ENCODE measurements at regions not wholly inside any gene's neighbourhood (a gene's known extent, or its start where the extent isn't known, plus 50 kb on each side); places are given as distances from the start of the nearest gene placed in this dataset.

DNA sequence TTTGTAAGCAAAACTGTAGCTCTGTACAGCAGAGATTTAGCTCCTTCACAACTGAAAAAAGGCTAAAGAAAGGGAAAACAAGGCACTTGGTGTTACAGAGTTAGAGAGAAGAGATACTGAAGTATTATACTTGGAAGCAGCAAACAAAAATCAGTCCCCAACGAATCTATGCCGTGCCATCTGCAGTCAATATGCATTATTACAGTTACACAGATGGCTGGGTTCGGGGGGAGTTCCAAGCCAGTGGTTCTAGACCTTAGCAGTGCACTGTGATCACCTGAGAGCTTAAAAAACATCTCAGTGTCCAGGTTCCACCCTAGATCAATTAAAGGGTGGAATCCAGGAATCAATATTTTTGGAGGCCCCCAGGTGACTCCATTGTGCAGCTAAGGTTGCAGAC, 489.9 kb downstream of the SHISA9 start:
- H3K4me3 Mint-ChIP-seq: no peak overlapping the region
- H3K4me1 Mint-ChIP-seq: no peaks in the 10 kb centered on the region
- no peaks in the 10 kb centered on the region for H3K27me3 Mint-ChIP-seq
- H3K36me3 Mint-ChIP-seq (ENCODE audit: low read depth): no peaks in the 10 kb centered on the region
- CTCF ChIA-PET: no interaction called here
- POLR2A ChIA-PET: no interaction called here
- H3K27ac Mint-ChIP-seq: no peak overlapping the region
- peaks cover 12% of the 10 kb centered on the region for H3K9me3 Mint-ChIP-seq
- DNase-seq: no peak

DNA sequence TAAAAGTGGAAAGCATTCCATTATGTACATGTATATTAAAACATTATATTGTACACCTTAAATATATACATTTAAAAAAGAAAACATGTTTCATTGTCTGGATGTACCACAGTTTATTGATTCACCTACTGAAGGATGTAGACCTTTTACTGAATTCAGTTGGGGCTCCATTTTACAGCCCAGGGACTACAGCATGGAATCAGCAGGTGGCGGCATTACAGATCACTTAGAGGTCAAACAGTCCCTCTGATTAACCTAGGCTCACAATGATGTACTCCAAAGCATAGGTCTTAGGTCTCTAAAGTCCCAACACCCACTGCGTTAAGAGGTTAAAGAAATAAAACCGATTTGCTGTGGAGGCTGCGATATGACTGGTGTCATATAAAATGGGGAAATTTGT, 490.9 kb downstream of the SHISA9 start:
- Mint-ChIP-seq H3K4me3 (no peak overlapping the region), H3K36me3 (ENCODE audit: low read depth) (no peaks in the 10 kb centered on the region), H3K27me3 (no peaks in the 10 kb centered on the region), H3K4me1 (no peaks in the 10 kb centered on the region), H3K27ac (no peak overlapping the region), H3K9me3 (peaks cover 12% of the 10 kb centered on the region)
- no peak for DNase-seq
- POLR2A ChIA-PET: no interaction called here
- CTCF ChIA-PET: no interaction called here

DNA sequence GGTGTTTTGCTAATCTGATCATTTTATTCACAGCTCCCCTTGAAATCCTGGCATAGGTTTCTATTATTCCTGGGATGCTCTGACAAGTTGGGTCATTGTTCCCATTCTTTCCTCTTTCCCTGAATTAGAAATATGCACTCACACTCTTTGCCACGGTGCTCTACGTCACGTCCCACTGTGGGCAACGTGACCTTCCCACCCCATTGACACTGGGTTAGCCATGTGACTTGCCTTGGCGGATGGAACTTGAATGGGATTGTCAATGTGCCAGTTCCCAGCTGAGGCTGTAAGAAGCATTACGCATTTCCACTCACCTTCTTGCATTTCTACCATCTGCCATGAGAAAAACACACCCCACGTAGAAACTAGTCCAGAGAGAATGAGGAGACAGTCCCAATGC, 492.4 kb downstream of the SHISA9 start:
- Mint-ChIP-seq H3K4me1 (no peaks in the 10 kb centered on the region), H3K9me3 (peaks cover 9% of the 10 kb centered on the region), H3K36me3 (ENCODE audit: low read depth) (no peaks in the 10 kb centered on the region), H3K27me3 (no peaks in the 10 kb centered on the region), H3K27ac (no peak overlapping the region), H3K4me3 (no peak overlapping the region)
- DNase-seq: no peak
- CTCF ChIA-PET: no interaction called here
- POLR2A ChIA-PET: no interaction called here

DNA sequence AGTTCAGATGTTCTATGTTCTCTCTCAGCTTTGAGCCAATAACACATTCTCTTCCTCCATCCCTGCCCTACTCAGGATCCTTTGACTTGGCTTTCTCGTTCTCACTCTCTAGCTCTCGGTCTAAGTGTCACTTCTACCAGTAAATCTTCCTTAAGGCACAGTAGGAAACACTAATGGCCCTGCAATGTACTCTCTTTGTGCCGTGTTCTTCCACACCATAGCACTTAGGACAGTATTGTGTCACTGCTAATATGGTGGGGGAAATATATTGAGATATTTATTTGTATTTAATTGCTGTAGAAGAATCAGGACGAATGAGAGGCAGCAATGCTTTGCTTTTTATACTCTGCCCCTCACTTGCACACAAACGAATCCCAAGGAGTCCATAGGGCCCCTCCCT, 493.1 kb downstream of the SHISA9 start:
- ChIA-PET POLR2A (no interaction called here), CTCF (no interaction called here)
- H3K4me1 Mint-ChIP-seq: no peaks in the 10 kb centered on the region
- no peaks in the 10 kb centered on the region for H3K36me3 Mint-ChIP-seq (ENCODE audit: low read depth)
- no peak overlapping the region for H3K4me3 Mint-ChIP-seq
- no peaks in the 10 kb centered on the region for H3K27me3 Mint-ChIP-seq
- DNase-seq: no peak
- H3K27ac Mint-ChIP-seq: no peak overlapping the region
- H3K9me3 Mint-ChIP-seq: peaks cover 10% of the 10 kb centered on the region

DNA sequence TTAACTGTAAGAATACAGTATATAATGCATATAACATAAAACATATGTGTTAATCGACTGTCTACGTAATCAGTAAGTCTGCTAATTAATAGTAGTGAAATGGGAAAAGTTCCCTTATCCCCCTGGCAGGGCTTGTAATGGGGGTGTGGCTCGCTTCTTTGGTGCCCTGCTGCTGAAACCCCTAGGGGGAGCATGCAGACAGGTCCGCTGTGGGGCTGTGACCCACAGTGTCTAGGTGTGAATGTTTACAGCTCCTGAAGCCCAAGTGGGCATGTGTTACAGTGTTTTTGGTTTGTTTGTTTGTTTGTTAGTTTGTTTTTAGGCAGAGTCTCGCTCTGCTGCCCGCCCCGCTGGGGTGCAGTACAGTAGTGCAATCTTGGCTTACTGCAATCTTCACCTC, 495.7 kb downstream of the SHISA9 start:
- Mint-ChIP-seq H3K4me1 (no peaks in the 10 kb centered on the region), H3K36me3 (ENCODE audit: low read depth) (no peaks in the 10 kb centered on the region), H3K4me3 (no peak overlapping the region), H3K27me3 (no peaks in the 10 kb centered on the region), H3K9me3 (peaks cover 17% of the 10 kb centered on the region), H3K27ac (no peak overlapping the region)
- DNase-seq: no peak
- POLR2A ChIA-PET: no interaction called here
- CTCF ChIA-PET: no interaction called here

DNA sequence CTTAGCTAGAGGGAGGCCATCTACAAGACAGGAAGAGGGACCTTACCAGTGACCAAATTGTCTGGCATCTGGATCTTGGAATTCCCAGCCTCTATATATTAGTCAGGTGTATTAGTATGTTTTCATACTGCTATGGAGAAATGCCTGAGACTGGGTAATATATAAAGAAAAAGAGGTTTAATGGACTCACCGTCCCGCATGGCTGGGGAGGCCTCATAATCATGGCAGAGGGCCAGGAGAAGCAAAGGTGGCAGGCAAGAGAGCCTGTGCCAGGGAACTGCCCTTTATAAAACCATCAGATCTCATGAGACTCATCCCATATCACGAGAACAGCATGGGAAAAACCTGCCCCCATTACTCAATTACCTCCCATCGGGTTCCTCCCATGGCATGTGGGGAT, 500.2 kb downstream of the SHISA9 start:
- H3K4me3 Mint-ChIP-seq: no peak overlapping the region
- no peaks in the 10 kb centered on the region for H3K4me1 Mint-ChIP-seq
- POLR2A ChIA-PET: no interaction called here
- CTCF ChIA-PET: no interaction called here
- H3K9me3 Mint-ChIP-seq: peaks cover 12% of the 10 kb centered on the region
- H3K36me3 Mint-ChIP-seq (ENCODE audit: low read depth): no peaks in the 10 kb centered on the region
- no peak overlapping the region for H3K27ac Mint-ChIP-seq
- DNase-seq: no peak
- H3K27me3 Mint-ChIP-seq: no peaks in the 10 kb centered on the region

DNA sequence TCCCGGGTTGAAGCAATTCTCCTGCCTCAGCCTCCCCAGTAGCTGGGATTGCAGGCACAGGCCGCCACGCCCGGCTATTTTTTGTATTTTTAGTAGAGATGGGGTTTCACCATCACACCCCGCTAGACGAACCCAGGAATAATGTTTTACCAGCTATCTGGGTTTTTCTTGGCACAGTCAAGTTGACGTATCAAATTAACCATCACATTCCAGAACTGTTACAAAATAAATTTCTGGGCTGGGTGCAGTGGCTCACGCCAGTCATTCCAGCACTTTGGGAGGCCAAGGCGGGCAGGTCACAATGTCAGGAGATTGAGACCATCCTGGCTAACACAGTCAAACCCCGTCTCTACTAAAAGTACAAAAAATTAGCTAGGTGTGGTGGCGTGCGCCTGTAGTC, 501.2 kb downstream of the SHISA9 start:
- no peaks in the 10 kb centered on the region for H3K36me3 Mint-ChIP-seq (ENCODE audit: low read depth)
- H3K4me1 Mint-ChIP-seq: no peaks in the 10 kb centered on the region
- CTCF ChIA-PET: no interaction called here
- peaks cover 12% of the 10 kb centered on the region for H3K9me3 Mint-ChIP-seq
- no peak for DNase-seq
- POLR2A ChIA-PET: no interaction called here
- no peak overlapping the region for H3K4me3 Mint-ChIP-seq
- no peaks in the 10 kb centered on the region for H3K27me3 Mint-ChIP-seq
- H3K27ac Mint-ChIP-seq: no peak overlapping the region

DNA sequence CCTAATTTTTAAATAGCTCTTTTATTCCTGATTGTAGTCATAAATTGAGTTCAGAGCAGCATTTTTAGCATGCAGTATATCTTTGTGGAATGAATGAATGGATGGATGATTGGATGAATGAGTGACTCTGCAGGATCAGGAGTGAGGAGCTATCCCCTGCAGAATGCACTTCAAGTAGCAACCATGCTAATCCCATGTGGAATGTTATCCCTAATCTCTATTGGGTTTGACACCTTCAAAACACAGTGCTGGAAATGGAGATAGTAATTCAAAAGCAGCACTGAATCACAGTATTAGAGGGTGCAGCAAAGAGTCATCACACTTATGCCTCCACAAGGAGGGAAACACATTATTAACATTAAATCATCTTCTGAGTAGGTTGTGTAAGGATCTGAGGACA, 501.9 kb downstream of the SHISA9 start:
- Mint-ChIP-seq H3K4me1 (no peaks in the 10 kb centered on the region), H3K4me3 (no peak overlapping the region), H3K27ac (no peak overlapping the region), H3K36me3 (ENCODE audit: low read depth) (no peaks in the 10 kb centered on the region), H3K9me3 (peaks cover 12% of the 10 kb centered on the region), H3K27me3 (no peaks in the 10 kb centered on the region)
- no peak for DNase-seq
- CTCF ChIA-PET: no interaction called here
- POLR2A ChIA-PET: no interaction called here

DNA sequence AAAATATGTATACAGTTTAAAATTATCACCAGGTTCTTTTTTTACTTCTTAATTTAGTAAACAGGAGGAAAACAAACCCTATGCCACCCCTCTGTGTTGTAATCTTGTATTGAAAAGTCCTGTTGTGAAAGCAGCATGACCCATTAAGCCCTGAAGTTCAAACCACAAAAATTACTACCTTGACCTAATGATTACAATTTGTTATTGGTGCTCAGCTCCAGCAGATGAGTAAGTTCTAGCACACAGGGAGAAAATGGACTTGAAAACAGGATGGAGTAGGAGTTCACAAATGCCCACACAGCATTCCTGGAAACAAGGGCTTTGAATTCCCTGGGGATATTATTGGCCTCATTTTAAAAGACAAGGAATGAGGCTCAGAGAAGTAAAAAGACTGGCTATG, 505.8 kb upstream of the ERCC4 start:
- H3K9me3 Mint-ChIP-seq: peaks cover 2% of the 10 kb centered on the region
- no peaks in the 10 kb centered on the region for H3K36me3 Mint-ChIP-seq (ENCODE audit: low read depth)
- CTCF ChIA-PET: no interaction called here
- H3K27ac Mint-ChIP-seq: no peak overlapping the region
- no peak for DNase-seq
- no peaks in the 10 kb centered on the region for H3K4me1 Mint-ChIP-seq
- H3K4me3 Mint-ChIP-seq: no peak overlapping the region
- POLR2A ChIA-PET: no interaction called here
- H3K27me3 Mint-ChIP-seq: no peaks in the 10 kb centered on the region

DNA sequence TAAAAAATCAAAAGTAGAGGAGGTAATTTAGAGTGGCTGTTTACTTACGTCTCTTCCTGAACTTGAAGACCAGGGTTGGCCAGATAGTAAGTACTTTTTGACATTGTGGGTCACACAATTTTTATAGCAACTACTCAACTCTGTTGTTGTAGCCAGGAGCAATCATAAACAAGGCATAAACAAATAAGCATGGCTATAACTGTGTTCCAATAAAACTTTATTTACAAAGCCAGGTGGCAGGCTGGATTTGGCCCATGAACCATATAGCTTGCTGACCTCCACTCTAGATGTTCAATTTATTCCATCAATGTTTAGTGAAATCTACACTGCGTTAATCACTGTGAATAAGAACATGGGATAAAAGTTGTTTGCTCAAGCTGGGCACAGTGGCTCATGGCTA, 500.4 kb upstream of the ERCC4 start:
- no peaks in the 10 kb centered on the region for H3K36me3 Mint-ChIP-seq (ENCODE audit: low read depth)
- H3K27me3 Mint-ChIP-seq: no peaks in the 10 kb centered on the region
- H3K9me3 Mint-ChIP-seq: peaks cover 8% of the 10 kb centered on the region
- H3K27ac Mint-ChIP-seq: no peak overlapping the region
- H3K4me1 Mint-ChIP-seq: no peaks in the 10 kb centered on the region
- DNase-seq: no peak
- ChIA-PET CTCF (no interaction called here), POLR2A (no interaction called here)
- H3K4me3 Mint-ChIP-seq: no peak overlapping the region

DNA sequence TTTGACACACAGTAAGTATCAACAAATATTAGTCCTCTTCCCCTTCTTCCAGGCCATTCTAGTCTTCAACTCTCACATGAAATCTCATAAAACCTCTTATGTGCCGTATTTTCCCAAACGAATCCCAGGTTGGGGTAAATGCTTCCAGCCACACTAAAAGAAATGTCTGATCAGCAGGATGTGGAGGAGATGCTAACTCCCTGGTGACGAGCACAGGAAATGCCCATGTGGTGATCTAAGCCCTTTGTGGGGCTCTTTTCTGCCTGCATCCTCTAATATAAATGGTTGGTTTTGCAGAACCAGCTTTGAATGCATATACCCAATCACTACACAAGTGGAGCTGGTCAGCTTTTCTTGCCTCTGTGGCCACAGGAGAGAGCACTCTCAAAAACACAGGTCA, 498.2 kb upstream of the ERCC4 start:
- no peaks in the 10 kb centered on the region for H3K27me3 Mint-ChIP-seq
- CTCF ChIA-PET: no interaction called here
- no peak overlapping the region for H3K4me3 Mint-ChIP-seq
- no peak overlapping the region for H3K27ac Mint-ChIP-seq
- H3K9me3 Mint-ChIP-seq: peaks cover 6% of the 10 kb centered on the region
- no peaks in the 10 kb centered on the region for H3K36me3 Mint-ChIP-seq (ENCODE audit: low read depth)
- POLR2A ChIA-PET: no interaction called here
- H3K4me1 Mint-ChIP-seq: no peaks in the 10 kb centered on the region
- no peak for DNase-seq

DNA sequence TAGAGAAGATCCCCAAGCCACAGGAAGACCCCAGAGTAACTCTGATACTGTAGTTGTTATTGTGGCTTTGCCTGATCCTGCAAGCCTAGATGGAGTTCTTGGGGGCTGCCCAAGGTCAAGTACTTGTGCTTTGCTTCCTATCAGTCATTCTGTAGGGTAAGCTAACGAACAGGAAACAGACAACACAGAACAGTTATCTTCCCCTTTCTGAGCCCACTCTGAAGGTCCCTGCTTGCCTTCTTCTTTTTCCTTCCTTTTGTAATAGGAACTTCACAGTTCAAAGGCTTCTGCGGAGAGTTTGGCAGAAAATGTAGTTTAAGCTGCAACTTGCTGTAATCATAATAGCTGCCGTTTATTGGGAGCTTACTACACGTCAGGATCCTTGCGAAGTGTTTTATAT, 494.1 kb upstream of the ERCC4 start:
- CTCF ChIA-PET: no interaction called here
- Mint-ChIP-seq H3K27ac (no peak overlapping the region), H3K36me3 (ENCODE audit: low read depth) (no peaks in the 10 kb centered on the region), H3K27me3 (no peaks in the 10 kb centered on the region), H3K9me3 (peaks cover 9% of the 10 kb centered on the region), H3K4me1 (no peaks in the 10 kb centered on the region), H3K4me3 (no peak overlapping the region)
- POLR2A ChIA-PET: no interaction called here
- no peak for DNase-seq

DNA sequence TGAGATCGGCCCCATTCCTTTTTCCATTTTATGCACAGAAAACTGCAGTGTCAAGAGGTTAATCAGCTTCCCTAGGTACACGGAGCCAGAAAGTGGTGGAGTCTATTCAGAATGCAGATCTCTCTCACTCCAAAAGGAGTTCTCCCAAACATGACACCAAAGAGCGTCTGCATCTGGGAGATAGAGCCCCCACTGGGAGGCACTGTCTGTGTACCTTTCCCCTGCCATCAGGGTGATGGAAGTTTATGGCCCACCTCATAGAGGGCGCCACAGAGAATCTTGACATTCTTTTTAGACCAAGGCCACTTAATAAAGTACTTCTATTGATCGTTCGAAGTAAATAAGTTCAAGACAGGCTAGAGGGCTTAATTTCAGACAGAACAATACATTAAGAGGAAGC, 493.7 kb upstream of the ERCC4 start:
- Mint-ChIP-seq H3K4me1 (no peaks in the 10 kb centered on the region), H3K27me3 (no peaks in the 10 kb centered on the region), H3K4me3 (no peak overlapping the region), H3K9me3 (peaks cover 9% of the 10 kb centered on the region), H3K27ac (no peak overlapping the region), H3K36me3 (ENCODE audit: low read depth) (no peaks in the 10 kb centered on the region)
- ChIA-PET CTCF (no interaction called here), POLR2A (no interaction called here)
- no peak for DNase-seq

DNA sequence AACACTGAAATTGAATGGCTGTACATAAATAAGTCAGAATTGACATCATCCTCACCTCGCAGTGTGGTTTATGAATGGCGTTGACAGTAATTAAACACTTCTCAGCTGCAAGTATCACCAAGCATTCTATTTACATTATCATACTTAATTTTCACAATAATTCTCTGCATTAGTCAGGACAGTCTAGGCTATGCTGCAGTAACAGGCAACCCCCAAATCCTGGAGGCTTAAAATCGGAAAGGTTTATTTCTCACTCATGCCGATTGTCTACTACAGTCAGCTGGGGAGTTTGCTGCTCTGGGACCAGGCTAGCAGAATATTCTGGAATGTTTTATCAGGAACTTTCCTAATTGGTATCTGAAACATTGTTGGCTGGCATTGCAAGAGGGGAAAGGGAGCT, 493.2 kb upstream of the ERCC4 start:
- H3K27ac Mint-ChIP-seq: no peak overlapping the region
- no peak for DNase-seq
- H3K36me3 Mint-ChIP-seq (ENCODE audit: low read depth): no peaks in the 10 kb centered on the region
- H3K4me3 Mint-ChIP-seq: no peak overlapping the region
- POLR2A ChIA-PET: no interaction called here
- no peaks in the 10 kb centered on the region for H3K27me3 Mint-ChIP-seq
- no peaks in the 10 kb centered on the region for H3K4me1 Mint-ChIP-seq
- CTCF ChIA-PET: no interaction called here
- peaks cover 9% of the 10 kb centered on the region for H3K9me3 Mint-ChIP-seq

DNA sequence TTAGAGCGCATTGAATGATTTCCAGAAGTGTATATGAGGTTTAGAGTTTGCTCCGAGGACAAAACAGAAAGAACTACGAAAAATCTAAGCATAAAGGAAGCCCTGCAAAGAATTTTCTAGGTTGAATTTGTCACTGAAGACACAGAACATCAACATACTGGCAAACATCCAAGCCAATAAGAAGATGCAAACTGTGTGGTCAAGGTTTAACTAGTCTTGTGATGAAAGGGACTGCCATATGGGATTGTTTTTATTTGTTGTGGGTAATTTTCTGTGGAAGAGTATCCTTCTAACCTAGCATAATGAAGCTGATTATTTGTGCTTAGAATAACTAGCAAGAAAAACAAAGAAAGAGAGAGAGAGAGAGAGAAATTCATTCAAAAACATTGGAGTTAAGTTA, 492.0 kb upstream of the ERCC4 start:
- Mint-ChIP-seq H3K4me3 (no peak overlapping the region), H3K9me3 (peaks cover 9% of the 10 kb centered on the region), H3K27me3 (no peaks in the 10 kb centered on the region), H3K27ac (no peak overlapping the region), H3K36me3 (ENCODE audit: low read depth) (no peaks in the 10 kb centered on the region), H3K4me1 (no peaks in the 10 kb centered on the region)
- DNase-seq: no peak
- ChIA-PET POLR2A (no interaction called here), CTCF (no interaction called here)
